ENCODE measurements at regions not wholly inside any gene's neighbourhood (a gene's known extent, or its start where the extent isn't known, plus 50 kb on each side); places are given as distances from the start of the nearest gene placed in this dataset.

DNA sequence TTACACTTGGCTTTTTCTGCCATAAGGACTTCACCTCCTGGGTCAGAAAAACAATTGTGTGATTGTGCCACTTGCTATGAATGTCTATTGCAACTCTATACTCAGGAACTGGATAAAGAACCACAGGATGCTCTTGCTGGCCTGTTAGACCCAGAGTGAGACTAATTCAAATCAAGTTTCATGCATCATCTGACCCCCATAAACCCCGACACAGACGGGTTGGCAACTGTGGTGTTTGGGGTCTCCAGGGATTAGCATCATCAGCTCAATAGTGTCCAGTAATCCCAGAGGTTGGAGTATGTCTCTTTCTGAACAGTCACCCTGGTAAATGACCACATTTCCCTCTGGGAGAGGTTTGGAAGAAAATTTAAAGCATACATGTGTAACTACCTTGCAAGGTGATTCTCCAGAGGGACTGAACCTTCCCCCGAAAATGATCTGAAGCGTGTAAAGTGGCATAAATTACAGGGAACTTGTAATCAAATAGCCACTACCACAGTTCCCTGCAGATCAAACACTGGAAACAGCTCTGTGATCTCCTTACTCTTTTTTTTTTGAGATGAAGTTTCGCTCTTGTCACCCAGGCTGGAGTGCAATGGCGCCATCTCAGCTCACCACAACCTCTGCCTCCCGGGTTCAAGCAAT lies 1097.6 kb downstream of the TBC1D22A start:
- no peak for TF ChIP-seq CTCF (IDR thresholded peaks at IDR 0.05; ENCODE audit: extremely low read depth, missing control alignments)
- no peak for DNase-seq (ENCODE audit: low spot score)

DNA sequence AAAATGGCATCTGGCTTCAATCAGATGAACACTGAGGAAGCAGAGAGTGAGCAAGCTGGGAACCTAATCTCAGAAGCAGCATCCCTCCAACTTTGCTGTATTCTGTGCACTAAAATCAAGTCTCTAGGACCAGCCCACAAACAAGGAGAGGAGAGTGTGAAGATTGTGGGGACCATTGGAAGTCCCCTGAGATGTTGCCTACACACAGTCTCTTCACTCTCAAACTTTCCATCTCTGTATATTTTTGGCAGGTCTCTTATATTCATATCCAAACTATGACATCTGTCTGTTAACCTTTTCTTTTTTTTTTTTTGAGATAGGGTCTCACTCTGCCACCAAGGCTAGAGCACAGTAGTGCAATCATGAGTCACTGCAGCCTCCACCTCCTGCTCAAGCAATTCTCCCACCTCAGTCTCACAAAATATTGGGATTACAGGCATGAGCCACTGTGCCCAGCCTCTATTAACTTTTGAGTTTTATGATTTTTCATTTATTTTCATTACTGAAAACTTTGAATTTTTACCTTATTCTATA lies 1096.4 kb downstream of the TBC1D22A start:
- TF ChIP-seq CTCF (IDR thresholded peaks at IDR 0.05; ENCODE audit: extremely low read depth, missing control alignments), result no peak
- no peak for DNase-seq (ENCODE audit: low spot score)

DNA sequence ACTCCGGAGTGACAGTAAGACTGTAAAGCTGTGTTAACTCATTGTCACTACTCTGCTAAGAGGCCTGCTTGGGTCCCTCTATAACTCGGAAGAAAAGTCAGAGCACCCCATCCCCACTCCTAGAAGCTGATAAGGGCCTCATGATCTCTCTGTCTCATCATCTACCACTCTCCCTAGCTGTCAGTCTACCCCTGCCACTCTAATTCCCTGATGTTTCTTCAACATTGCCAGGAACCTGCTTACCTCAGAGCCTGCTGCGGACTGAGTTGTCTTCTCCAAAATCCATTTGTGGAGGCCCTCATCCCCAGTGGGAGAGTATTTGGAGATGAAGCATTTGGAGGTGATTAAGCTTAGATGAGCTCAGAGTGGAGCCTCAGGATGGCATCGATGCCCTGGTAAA lies 1092.2 kb downstream of the TBC1D22A start:
- TF ChIP-seq CTCF (IDR thresholded peaks at IDR 0.05; ENCODE audit: extremely low read depth, missing control alignments), result no peak
- DNase-seq (ENCODE audit: low spot score), result no peak

GRCh38 chr22:47854251-47854650 lies 1091.8 kb downstream of the TBC1D22A start:
- DNase-seq (ENCODE audit: low spot score), result no peak
- TF ChIP-seq CTCF (IDR thresholded peaks at IDR 0.05; ENCODE audit: extremely low read depth, missing control alignments), result no peak

DNA sequence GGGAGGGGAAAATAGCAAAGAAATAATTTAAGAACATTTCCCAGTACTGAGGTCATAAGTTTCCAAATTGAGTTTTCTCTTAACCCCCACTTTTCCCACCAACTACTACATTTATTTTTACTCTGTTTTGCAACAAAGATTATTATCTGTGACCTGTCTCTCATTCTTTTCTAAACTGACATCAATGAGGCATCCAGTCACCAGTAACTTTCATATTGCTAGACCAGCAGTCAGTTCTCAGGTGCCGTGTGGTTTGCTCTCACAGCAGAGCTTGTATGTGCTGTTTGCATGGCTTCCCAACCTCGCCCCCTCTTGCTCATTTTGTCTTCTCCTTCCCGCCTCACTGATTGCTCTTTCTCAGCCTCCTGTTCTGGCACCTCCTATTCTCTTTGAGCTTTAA lies 1091.3 kb downstream of the TBC1D22A start:
- DNase-seq (ENCODE audit: low spot score), result no peak
- TF ChIP-seq CTCF (IDR thresholded peaks at IDR 0.05; ENCODE audit: extremely low read depth, missing control alignments), result no peak

DNA sequence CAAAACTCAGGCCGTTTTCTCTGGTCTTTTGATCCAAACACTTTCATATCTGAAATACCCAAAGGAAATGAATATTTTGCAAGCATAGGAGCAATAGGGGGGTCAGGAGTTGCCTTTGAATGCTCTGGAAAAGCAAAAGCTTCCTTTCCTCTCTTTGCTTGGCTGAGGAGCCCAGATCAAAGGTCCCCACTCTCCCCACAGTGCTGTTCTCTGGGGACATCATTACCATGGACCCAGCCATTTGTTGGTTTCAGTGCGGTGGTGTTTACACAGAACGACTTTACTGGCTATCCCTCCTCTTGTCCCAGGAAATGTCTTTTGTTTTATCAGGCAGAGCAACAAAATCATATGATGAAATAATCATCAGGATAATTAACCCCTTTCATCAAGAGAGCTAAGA lies 1089.1 kb downstream of the TBC1D22A start:
- no peak for DNase-seq (ENCODE audit: low spot score)

More for the DNA sequence above, 1089.1 kb downstream of the TBC1D22A start:
- TF ChIP-seq CTCF (IDR thresholded peaks at IDR 0.05; ENCODE audit: extremely low read depth, missing control alignments), result no peak

Data from GM20000 (cell line).